ENCODE measurements at regions not wholly inside any gene's neighbourhood (a gene's known extent, or its start where the extent isn't known, plus 50 kb on each side); places are given as distances from the start of the nearest gene placed in this dataset.

- Histone ChIP-seq H3K27me3 (no peaks in the 10 kb centered on the region), H3K4me3 (no peak overlapping the region), H3K36me3 (replicated peaks in 1 of 2) (no peaks in the 10 kb centered on the region), H3K27ac (no peak overlapping the region), H3K4me1 (replicated peaks in 1 of 2) (no peaks in the 10 kb centered on the region), H3K9me3 (replicated peaks in 1 of 3) (no peaks in the 10 kb centered on the region)
- WGBS, 4 donors: 79 to 85% (median 82%) methylated on average over 1 of the region's 1 CpG
- TF ChIP-seq POLR2A (IDR thresholded peaks at IDR 0.05) (no peak), CTCF (IDR thresholded peaks at IDR 0.05) (no peak)
- intact Hi-C loops (cut with DNase I): no loop called here
- no peak for DNase-seq
These were observed 327.8 kb downstream of the WDR11 start for GRCh38 chr10:121179006-121179405.

DNA sequence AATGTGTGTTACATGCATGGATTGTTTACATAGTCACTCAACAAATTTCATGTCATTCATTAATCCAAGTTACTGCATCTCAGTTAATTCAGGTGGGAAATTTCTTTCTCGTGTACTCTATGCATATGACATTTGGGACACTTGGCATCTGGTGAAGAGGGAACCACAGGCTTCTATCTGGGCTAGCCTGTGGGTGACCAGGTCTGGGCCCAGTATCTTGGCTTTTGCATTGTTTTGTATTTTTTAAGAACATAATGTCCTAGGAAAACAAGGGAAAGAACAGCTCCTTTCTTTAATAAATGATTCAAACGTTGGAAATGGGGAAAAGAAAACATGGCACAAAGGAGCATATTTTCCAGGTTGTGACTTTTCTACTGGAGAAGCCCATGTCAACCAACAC, 331.1 kb downstream of the WDR11 start:
- no peak for DNase-seq
- Histone ChIP-seq H3K27me3 (no peaks in the 10 kb centered on the region), H3K4me3 (no peak overlapping the region), H3K27ac (no peak overlapping the region), H3K4me1 (replicated peaks in 1 of 2) (no peaks in the 10 kb centered on the region), H3K36me3 (replicated peaks in 1 of 2) (no peaks in the 10 kb centered on the region), H3K9me3 (replicated peaks in 1 of 3) (no peaks in the 10 kb centered on the region)
- intact Hi-C loops (cut with DNase I): no loop called here
- 57 to 72% (median 65%) methylated on average over 2 of the region's 2 CpGs for WGBS, 4 donors
- TF ChIP-seq POLR2A (IDR thresholded peaks at IDR 0.05) (no peak), CTCF (IDR thresholded peaks at IDR 0.05) (no peak)

GRCh38 chr10:121183236-121183635, 332.1 kb downstream of the WDR11 start:
- H3K27me3 ChIP-seq: no peaks in the 10 kb centered on the region
- 71 to 96% (median 78%) methylated on average over 3 to 4 of the region's 4 CpGs for WGBS, 4 donors
- no peak for DNase-seq
- H3K4me3 ChIP-seq: no peak overlapping the region
- H3K9me3 ChIP-seq (replicated peaks in 1 of 3): no peaks in the 10 kb centered on the region
- no peak for TF ChIP-seq CTCF (IDR thresholded peaks at IDR 0.05)
- TF ChIP-seq POLR2A (IDR thresholded peaks at IDR 0.05): no peak
- H3K36me3 ChIP-seq (replicated peaks in 1 of 2): no peaks in the 10 kb centered on the region
- no peak overlapping the region for H3K27ac ChIP-seq
- no peaks in the 10 kb centered on the region for H3K4me1 ChIP-seq (replicated peaks in 1 of 2)
- intact Hi-C loops (cut with DNase I): no loop called here

DNA sequence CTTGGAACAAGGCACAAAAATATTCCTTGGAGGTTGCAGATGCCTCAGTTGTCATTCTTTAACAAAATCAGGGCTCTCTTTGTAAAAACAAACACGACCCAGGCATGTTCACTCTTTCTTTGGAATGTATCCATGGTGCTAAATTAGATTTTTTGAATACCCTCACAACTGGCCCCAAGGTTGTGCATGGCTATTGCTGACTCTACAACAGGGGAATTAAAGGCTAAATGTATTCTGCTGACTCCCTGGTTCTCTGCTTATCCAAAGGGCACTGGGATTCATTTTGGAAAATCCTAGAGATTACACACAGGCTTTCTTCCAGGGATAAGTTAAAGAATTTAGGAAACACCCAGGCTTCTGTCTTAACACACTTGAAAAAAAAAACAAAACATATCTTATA, 332.5 kb downstream of the WDR11 start:
- no peaks in the 10 kb centered on the region for H3K36me3 ChIP-seq (replicated peaks in 1 of 2)
- H3K27ac ChIP-seq: no peak overlapping the region
- WGBS, 4 donors: 47 to 63% (median 56%) methylated on average over 1 of the region's 1 CpG
- no peaks in the 10 kb centered on the region for H3K9me3 ChIP-seq (replicated peaks in 1 of 3)
- no peak for DNase-seq
- no peaks in the 10 kb centered on the region for H3K27me3 ChIP-seq
- intact Hi-C loops (cut with DNase I): no loop called here
- no peaks in the 10 kb centered on the region for H3K4me1 ChIP-seq (replicated peaks in 1 of 2)
- TF ChIP-seq CTCF (IDR thresholded peaks at IDR 0.05): no peak
- TF ChIP-seq POLR2A (IDR thresholded peaks at IDR 0.05): no peak
- H3K4me3 ChIP-seq: no peak overlapping the region
